Spleen (tissue), 11 donors: ENCODE measurements at regions not wholly inside any gene's neighbourhood (a gene's known extent, or its start where the extent isn't known, plus 50 kb on each side); places are given as distances from the start of the nearest gene placed in this dataset.

ENCODE experiments used
- DNase-seq: peaks from one replicate; pipeline ENCODE4 v3.0.0-alpha.2; 2020
- H3K27ac ChIP-seq, 8 donors: fragments of 200-600 bp; sonication (generic) in 7 of 8; 1 replicate in 4 of 8; 2 replicates in 4 of 8; pipeline versions ENCODE4 v1.5.0 to v1.8.0; 2016 to 2021; ENCODE audit warnings: inconsistent platforms in 4 of 8, mild to moderate bottlenecking in 4 of 8, moderate library complexity in 1 of 8
- H3K27me3 ChIP-seq, 7 donors: fragments of 200-600 bp; sonication (generic) in 6 of 7; replicated peaks in 1 of 7; 1 replicate in 4 of 7; 2 replicates in 3 of 7; pipeline versions ENCODE4 v1.5.0 to v1.8.0; 2016 to 2021; ENCODE audit warnings: inconsistent platforms in 3 of 7, mild to moderate bottlenecking in 1 of 7
- H3K36me3 ChIP-seq, 6 donors: fragments of 200-600 bp; sonication (generic) in 5 of 6; 1 replicate in 4 of 6; 2 replicates in 2 of 6; pipeline versions ENCODE4 v1.5.0 to v1.8.0; 2016 to 2021; ENCODE audit warnings: inconsistent platforms in 2 of 6
- H3K4me1 ChIP-seq, 6 donors: fragments of 200-600 bp; sonication (generic) in 5 of 6; 1 replicate in 3 of 6; 2 replicates in 3 of 6; pipeline versions ENCODE4 v1.5.0 to v1.8.0; 2016 to 2021; ENCODE audit warnings: inconsistent platforms in 3 of 6
- H3K4me3 ChIP-seq, 8 donors: fragments of 200-600 bp; sonication (generic) in 7 of 8; 1 replicate in 4 of 8; 2 replicates in 4 of 8; pipeline versions ENCODE4 v1.5.0 to v1.8.0; 2016 to 2021; ENCODE audit warnings: inconsistent platforms in 4 of 8, mild to moderate bottlenecking in 4 of 8, moderate library complexity in 2 of 8
- H3K9me3 ChIP-seq, 8 donors: fragments of 200-600 bp; sonication (generic) in 7 of 8; 1 replicate in 4 of 8; 2 replicates in 4 of 8; pipeline versions ENCODE4 v1.5.0 to v1.8.0; 2016 to 2021; ENCODE audit warnings: inconsistent platforms in 4 of 8
- POLR2A ChIP-seq, 3 donors: fragments of 450-650 bp; IDR thresholded peaks; one replicate each; pipeline ENCODE4 v1.5.1; 2017; ENCODE audit warnings: antibody characterized with exemption in 3 of 3, mild to moderate bottlenecking in 1 of 3
- POLR2AphosphoS5 ChIP-seq, 3 donors: sonication (generic); formaldehyde crosslinking; IDR thresholded peaks; one replicate each; pipeline ENCODE4 v1.5.1; 2017; ENCODE audit warnings: antibody characterized with exemption in 3 of 3
- WGBS, 5 donors: extraction: QIAGEN DNeasy Blood & Tissue Kit in 3 of 5; methylation state at CpG; one replicate each; pipeline versions ENCODE4 v1.1.5 to v1.1.7; 2013 to 2018; 5-methylcytosine and 5-hydroxymethylcytosine counted together
- intact Hi-C: fragments of 100-400 bp; cut with DNase I; formaldehyde crosslinking; loops from one replicate; pipeline ENCODE4 v1.15.0; 2023; ENCODE audit warnings: low total_unique reads
- TF ChIP-seq, protein P1 (sequence below), 11 experiments: fragments of 200-600 bp in 7 of 11; fragments of 450-650 bp in 4 of 11; sonication (generic) in 4 of 11; IDR thresholded peaks in 8 of 11; conservative IDR thresholded peaks in 3 of 11; 1 replicate in 7 of 11; 2 replicates in 4 of 11; pipeline versions ENCODE4 v1.4.0 to v1.8.0; 2016 to 2021; ENCODE audit warnings: antibody characterized with exemption in 11 of 11, inconsistent platforms in 4 of 11, mild to moderate bottlenecking in 1 of 11
- donor health status: healthy with polysubstance abuse.
- donor health status: DM: no; HTN: no; CAD: no; lungs with moderate emphysema.
- donor health status: DM: no; HTN: no; CAD: no.
- donor health status: Bipolar disorder and iron deficiency.
- donor health status: healthy.
- donor health status: DM: no; HTN: no; CAD: no.
- donor health status: DM: yes; HTN: yes; CAD: no.

DNA sequence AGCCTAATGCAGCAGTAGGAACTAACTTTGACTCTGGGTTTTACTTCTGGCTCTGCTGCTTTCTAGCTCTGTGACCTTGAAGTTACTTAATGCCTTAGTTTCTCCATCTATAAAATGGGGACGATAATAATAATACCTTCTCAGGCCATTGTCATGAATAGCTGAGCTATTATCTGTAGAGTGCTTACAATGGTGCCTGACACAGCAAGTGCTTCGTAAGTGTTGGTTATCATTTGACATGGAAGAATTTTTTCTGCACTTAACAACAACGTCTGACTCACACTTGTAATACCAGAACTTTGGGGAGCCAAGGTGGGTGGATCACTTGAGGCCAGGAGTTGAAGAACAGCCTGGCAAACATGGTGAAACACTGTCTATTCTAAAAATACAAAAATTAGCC, 140.5 kb downstream of the ARL4A start:
- peaks cover 0 to 2% (median 0%) of the 10 kb centered on the region in 8 donors for H3K9me3 ChIP-seq
- intact Hi-C loops: no loop called here
- no peak overlapping the region for H3K27ac ChIP-seq
- WGBS, 5 donors: 71 to 86% (median 81%) methylated on average over 3 of the region's 3 CpGs
- TF ChIP-seq POLR2AphosphoS5 (IDR thresholded peaks at IDR 0.05) (no peak), POLR2A (IDR thresholded peaks at IDR 0.05) (no peak)
- TF ChIP-seq, protein P1, sequence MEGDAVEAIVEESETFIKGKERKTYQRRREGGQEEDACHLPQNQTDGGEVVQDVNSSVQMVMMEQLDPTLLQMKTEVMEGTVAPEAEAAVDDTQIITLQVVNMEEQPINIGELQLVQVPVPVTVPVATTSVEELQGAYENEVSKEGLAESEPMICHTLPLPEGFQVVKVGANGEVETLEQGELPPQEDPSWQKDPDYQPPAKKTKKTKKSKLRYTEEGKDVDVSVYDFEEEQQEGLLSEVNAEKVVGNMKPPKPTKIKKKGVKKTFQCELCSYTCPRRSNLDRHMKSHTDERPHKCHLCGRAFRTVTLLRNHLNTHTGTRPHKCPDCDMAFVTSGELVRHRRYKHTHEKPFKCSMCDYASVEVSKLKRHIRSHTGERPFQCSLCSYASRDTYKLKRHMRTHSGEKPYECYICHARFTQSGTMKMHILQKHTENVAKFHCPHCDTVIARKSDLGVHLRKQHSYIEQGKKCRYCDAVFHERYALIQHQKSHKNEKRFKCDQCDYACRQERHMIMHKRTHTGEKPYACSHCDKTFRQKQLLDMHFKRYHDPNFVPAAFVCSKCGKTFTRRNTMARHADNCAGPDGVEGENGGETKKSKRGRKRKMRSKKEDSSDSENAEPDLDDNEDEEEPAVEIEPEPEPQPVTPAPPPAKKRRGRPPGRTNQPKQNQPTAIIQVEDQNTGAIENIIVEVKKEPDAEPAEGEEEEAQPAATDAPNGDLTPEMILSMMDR (IDR thresholded peaks at IDR 0.05 in 8 of 11, conservative IDR thresholded peaks at IDR 0.05 in 3 of 11): no peak
- no peak for DNase-seq
- H3K27me3 ChIP-seq: no peaks in the 10 kb centered on the region
- no peaks in the 10 kb centered on the region for H3K4me1 ChIP-seq
- H3K36me3 ChIP-seq: no peaks in the 10 kb centered on the region
- H3K4me3 ChIP-seq: no peak overlapping the region

DNA sequence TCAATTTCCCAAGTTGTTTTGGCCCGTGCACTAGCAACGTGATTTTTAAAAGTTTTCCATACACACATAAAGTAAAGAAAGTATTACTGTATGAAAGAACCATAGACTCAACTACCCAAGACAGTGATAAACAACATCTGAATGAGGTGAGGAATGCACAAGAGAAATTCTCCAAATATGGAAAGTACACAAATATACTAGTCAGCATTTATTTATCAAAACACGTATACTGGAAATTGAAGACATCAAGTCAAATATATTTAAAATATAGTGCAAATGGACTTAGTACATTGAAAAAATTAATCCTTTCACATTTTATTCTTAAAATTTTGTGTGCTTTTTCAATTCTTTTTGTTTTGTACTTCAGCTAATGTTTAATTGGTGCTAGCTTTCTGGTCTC, 143.6 kb downstream of the ARL4A start:
- 81 to 88% (median 86%) methylated on average over 3 of the region's 3 CpGs for WGBS, 5 donors
- Histone ChIP-seq H3K27me3 (no peaks in the 10 kb centered on the region), H3K4me1 (no peaks in the 10 kb centered on the region), H3K9me3 (peaks cover 0 to 24% (median 15%) of the 10 kb centered on the region in 8 donors), H3K36me3 (no peaks in the 10 kb centered on the region), H3K27ac (no peak overlapping the region), H3K4me3 (no peak overlapping the region)
- intact Hi-C loops: no loop called here
- DNase-seq: no peak
- TF ChIP-seq POLR2AphosphoS5 (IDR thresholded peaks at IDR 0.05): no peak
- TF ChIP-seq, protein P1 (IDR thresholded peaks at IDR 0.05 in 8 of 11, conservative IDR thresholded peaks at IDR 0.05 in 3 of 11): no peak
- TF ChIP-seq POLR2A (IDR thresholded peaks at IDR 0.05): no peak

DNA sequence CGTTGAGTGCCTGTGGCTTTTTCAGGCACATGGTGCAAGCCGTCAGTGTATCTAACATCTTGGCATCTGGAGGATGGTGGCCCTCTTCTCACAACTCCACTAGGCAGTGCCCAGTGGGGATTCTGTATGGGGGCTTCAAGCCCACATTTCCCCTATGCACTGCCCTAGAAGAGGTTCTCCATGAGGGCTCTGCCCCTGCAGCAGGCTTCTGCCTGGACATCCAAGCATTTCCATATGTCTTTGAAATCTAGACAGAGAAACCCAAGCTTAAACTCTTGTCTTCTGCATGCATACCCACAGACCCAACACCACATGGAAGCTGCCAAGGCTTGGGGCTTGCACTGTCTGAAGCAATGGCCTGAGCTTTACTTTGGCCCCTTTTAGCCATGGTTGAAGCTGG, 146.4 kb downstream of the ARL4A start:
- Histone ChIP-seq H3K27me3 (no peaks in the 10 kb centered on the region), H3K4me3 (no peak overlapping the region), H3K27ac (no peak overlapping the region), H3K4me1 (no peaks in the 10 kb centered on the region), H3K9me3 (peaks cover 0 to 24% (median 15%) of the 10 kb centered on the region in 8 donors), H3K36me3 (no peaks in the 10 kb centered on the region)
- TF ChIP-seq, protein P1 (IDR thresholded peaks at IDR 0.05 in 8 of 11, conservative IDR thresholded peaks at IDR 0.05 in 3 of 11): no peak
- TF ChIP-seq POLR2A (IDR thresholded peaks at IDR 0.05) (no peak), POLR2AphosphoS5 (IDR thresholded peaks at IDR 0.05) (no peak)
- 88 to 100% (median 93%) methylated on average over 2 of the region's 2 CpGs for WGBS, 5 donors
- DNase-seq: no peak
- intact Hi-C loops: no loop called here

DNA sequence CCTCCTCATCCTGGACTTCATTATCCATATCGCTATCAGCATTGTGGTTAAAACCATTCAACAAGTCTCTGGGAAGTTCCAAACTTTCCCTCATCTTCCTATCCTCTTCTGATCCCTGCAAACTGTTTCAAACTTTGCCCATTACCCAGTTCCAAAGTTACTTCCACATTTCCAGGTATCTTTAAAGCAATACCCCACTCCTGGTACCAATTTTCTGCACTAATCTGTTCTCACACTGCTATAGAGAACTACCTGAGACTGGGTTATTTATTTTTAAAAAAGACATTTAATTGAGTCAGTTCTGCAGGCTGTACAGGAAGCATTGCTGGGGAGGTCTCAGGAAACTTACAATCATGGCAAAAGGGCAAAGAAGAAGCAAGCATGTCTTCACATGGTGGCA, 147.3 kb downstream of the ARL4A start:
- TF ChIP-seq, protein P1 (IDR thresholded peaks at IDR 0.05 in 8 of 11, conservative IDR thresholded peaks at IDR 0.05 in 3 of 11): no peak
- TF ChIP-seq POLR2AphosphoS5 (IDR thresholded peaks at IDR 0.05) (no peak), POLR2A (IDR thresholded peaks at IDR 0.05) (no peak)
- 92 to 97% (median 94%) methylated on average over 1 of the region's 1 CpG for WGBS, 5 donors
- Histone ChIP-seq H3K4me3 (no peak overlapping the region), H3K9me3 (peaks cover 0 to 24% (median 15%) of the 10 kb centered on the region in 8 donors), H3K27ac (no peak overlapping the region), H3K36me3 (no peaks in the 10 kb centered on the region), H3K27me3 (no peaks in the 10 kb centered on the region), H3K4me1 (no peaks in the 10 kb centered on the region)
- DNase-seq: no peak
- intact Hi-C loops: no loop called here
